CD1c-positive myeloid dendritic cell (primary cell): ENCODE measurements at regions not wholly inside any gene's neighbourhood (a gene's known extent, or its start where the extent isn't known, plus 50 kb on each side); places are given as distances from the start of the nearest gene placed in this dataset.

Experiments
- DNase-seq: peaks from one replicate; pipeline ENCODE4 v3.0.0-alpha.2; 2016; ENCODE audit errors: extremely low spot score

GRCh38 chr6:11633741-11634509 is 96.4 kb downstream of the TMEM170B start:
- no peak for DNase-seq

GRCh38 chr6:11634948-11635347 is 97.4 kb downstream of the TMEM170B start:
- no peak for DNase-seq

- DNase-seq, result no peak
Observed at GRCh38 chr6:11636121-11636520, 98.6 kb downstream of the TMEM170B start.

- no peak for DNase-seq
Observed at GRCh38 chr6:11637266-11637665, 99.7 kb downstream of the TMEM170B start.

- DNase-seq, result no peak
Observed at GRCh38 chr6:11639376-11640235, 102.1 kb downstream of the TMEM170B start.

- no peak for DNase-seq
Observed at GRCh38 chr6:11640486-11640885, 102.9 kb downstream of the TMEM170B start.

- no peak for DNase-seq
Observed at GRCh38 chr6:11644071-11644470, 106.5 kb downstream of the TMEM170B start.

- DNase-seq, result no peak
Observed at GRCh38 chr6:11644601-11645000, 107.1 kb downstream of the TMEM170B start.

GRCh38 chr6:11645016-11645415 is 107.5 kb downstream of the TMEM170B start:
- DNase-seq, result no peak

GRCh38 chr6:11648436-11648775 is 110.9 kb downstream of the TMEM170B start:
- DNase-seq, result no peak

- DNase-seq, result no peak
Observed at GRCh38 chr6:11648889-11649288, 111.3 kb downstream of the TMEM170B start.

- DNase-seq, result no peak
Observed at GRCh38 chr6:11650025-11650696, 112.6 kb downstream of the TMEM170B start.

GRCh38 chr6:11650711-11651110 is 113.2 kb downstream of the TMEM170B start:
- no peak for DNase-seq

GRCh38 chr6:11653028-11653583 is 115.6 kb downstream of the TMEM170B start:
- peak; percentile 22 for DNase-seq

GRCh38 chr6:11654876-11655275 is 117.3 kb downstream of the TMEM170B start:
- no peak for DNase-seq

- DNase-seq, result no peak
Observed at GRCh38 chr6:11656491-11656890, 118.9 kb downstream of the TMEM170B start.

GRCh38 chr6:11659757-11660156 is 118.8 kb downstream of the ADTRP start:
- no peak for DNase-seq

- no peak for DNase-seq
Observed at GRCh38 chr6:11662323-11662722, 116.3 kb downstream of the ADTRP start.

- no peak for DNase-seq
Observed at GRCh38 chr6:11663519-11663918, 115.1 kb downstream of the ADTRP start.
